ENCODE measurements at regions not wholly inside any gene's neighbourhood (a gene's known extent, or its start where the extent isn't known, plus 50 kb on each side); places are given as distances from the start of the nearest gene placed in this dataset.
"Not testable (repeated sequence)": the region's sequence is repeated elsewhere in the genome, so short reads cannot be mapped to it uniquely, and the experiment has no call there.

- no peak for TF ChIP-seq PATZ1 (CRISPR knock-in tag; IDR thresholded peaks at IDR 0.05; ENCODE audit: borderline replicate concordance)
These were observed 110.6 kb upstream of the PRMT8 start (continued) for GRCh38 chr12:3380200-3381043.

- TF ChIP-seq ZFP30 (CRISPR knock-in tag; IDR thresholded peaks at IDR 0.05): no peak
- TF ChIP-seq CSDC2 (CRISPR knock-in tag; IDR thresholded peaks at IDR 0.05): no peak
- TF ChIP-seq ZNF70 (CRISPR knock-in tag; IDR thresholded peaks at IDR 0.05): no peak
- no peak for TF ChIP-seq CREB5 (CRISPR knock-in tag; IDR thresholded peaks at IDR 0.05; ENCODE audit: low read depth)
- ATAC-seq: no peak
These were observed 109.7 kb upstream of the PRMT8 start for GRCh38 chr12:3381059-3382047.

- ATAC-seq: no peak
- TF ChIP-seq PPARA (CRISPR knock-in tag; IDR thresholded peaks at IDR 0.05; ENCODE audit: borderline replicate concordance): no peak
- TF ChIP-seq ZC3H10 (CRISPR knock-in tag; IDR thresholded peaks at IDR 0.05): no peak
- no peak for TF ChIP-seq GLIS3 (CRISPR knock-in tag; IDR thresholded peaks at IDR 0.05)
These were observed 101.0 kb upstream of the PRMT8 start for GRCh38 chr12:3389986-3390385.

- ATAC-seq: not testable (repeated sequence)
These were observed 93.4 kb upstream of the PRMT8 start for GRCh38 chr12:3397596-3397995.

- ATAC-seq: no peak
- no peak for TF ChIP-seq TOX (CRISPR knock-in tag; IDR thresholded peaks at IDR 0.05; ENCODE audit: borderline replicate concordance)
These were observed 92.7 kb upstream of the PRMT8 start for GRCh38 chr12:3398196-3398789.

GRCh38 chr12:3405821-3406220, 85.2 kb upstream of the PRMT8 start:
- no peak for ATAC-seq
- TF ChIP-seq POU6F1 (CRISPR knock-in tag; IDR thresholded peaks at IDR 0.05; ENCODE audit: borderline replicate concordance, low read depth) (no peak), BACH2 (CRISPR knock-in tag; IDR thresholded peaks at IDR 0.05; ENCODE audit: borderline replicate concordance) (no peak), SNAI2 (CRISPR knock-in tag; IDR thresholded peaks at IDR 0.05) (no peak), ZFP3 (CRISPR knock-in tag; IDR thresholded peaks at IDR 0.05) (no peak), ISL1 (CRISPR knock-in tag; IDR thresholded peaks at IDR 0.05) (no peak), ZFP30 (CRISPR knock-in tag; IDR thresholded peaks at IDR 0.05) (no peak), ARNTL (CRISPR knock-in tag; IDR thresholded peaks at IDR 0.05; ENCODE audit: borderline replicate concordance, low read depth) (no peak), TOX (CRISPR knock-in tag; IDR thresholded peaks at IDR 0.05; ENCODE audit: borderline replicate concordance) (no peak), ZNF70 (CRISPR knock-in tag; IDR thresholded peaks at IDR 0.05) (no peak), CSDC2 (CRISPR knock-in tag; IDR thresholded peaks at IDR 0.05) (no peak), TSHZ2 (CRISPR knock-in tag; IDR thresholded peaks at IDR 0.05) (no peak), PATZ1 (CRISPR knock-in tag; IDR thresholded peaks at IDR 0.05; ENCODE audit: borderline replicate concordance) (no peak), ZC3H10 (CRISPR knock-in tag; IDR thresholded peaks at IDR 0.05) (no peak), OSR1 (CRISPR knock-in tag; IDR thresholded peaks at IDR 0.05) (no peak), PPARA (CRISPR knock-in tag; IDR thresholded peaks at IDR 0.05; ENCODE audit: borderline replicate concordance) (no peak), TCF4 (CRISPR knock-in tag; IDR thresholded peaks at IDR 0.05; ENCODE audit: borderline replicate concordance) (no peak), CREB5 (CRISPR knock-in tag; IDR thresholded peaks at IDR 0.05; ENCODE audit: low read depth) (no peak)

Measured in SK-N-SH treated with all-trans-retinoic acid at 6 μM for 48 hours (cell line).